UCSD-AML1 (cell line): ENCODE measurements at regions not wholly inside any gene's neighbourhood (a gene's known extent, or its start where the extent isn't known, plus 50 kb on each side); places are given as distances from the start of the nearest gene placed in this dataset.
"Not testable (repeated sequence)": the region's sequence is repeated elsewhere in the genome, so short reads cannot be mapped to it uniquely, and the experiment has no call there.

Experiments used
- DNase-seq: peaks from one replicate; lab custom pipeline; 2025; ENCODE audit not compliant: unreplicated experiment; lab: John Stamatoyannopoulos, UW

GRCh38 chr5:37921452-37921851 is 81.6 kb upstream of the GDNF start:
- no peak for DNase-seq

GRCh38 chr5:37918424-37918823 is 78.6 kb upstream of the GDNF start:
- DNase-seq, result no peak

GRCh38 chr5:37916525-37916924 is 76.7 kb upstream of the GDNF start:
- DNase-seq, result no peak

GRCh38 chr5:37915097-37915736 is 75.4 kb upstream of the GDNF start:
- DNase-seq, result no peak

- not testable (repeated sequence) for DNase-seq
Measured at GRCh38 chr5:37909610-37910266, 69.9 kb upstream of the GDNF start.

- DNase-seq, result no peak
Measured at GRCh38 chr5:37906416-37906815, 66.6 kb upstream of the GDNF start.

- DNase-seq, result no peak
Measured at GRCh38 chr5:37905230-37905629, 65.4 kb upstream of the GDNF start.

- DNase-seq, result no peak
Measured at GRCh38 chr5:37902323-37902722, 62.5 kb upstream of the GDNF start.

- no peak for DNase-seq
Measured at GRCh38 chr5:37900692-37901091, 60.9 kb upstream of the GDNF start.

- DNase-seq, result no peak
Measured at GRCh38 chr5:37899037-37899436, 59.2 kb upstream of the GDNF start.

- no peak for DNase-seq
Measured at GRCh38 chr5:37896159-37896558, 56.3 kb upstream of the GDNF start.

- no peak for DNase-seq
Measured at GRCh38 chr5:37893434-37894134, 53.7 kb upstream of the GDNF start.

- no peak for DNase-seq
Measured at GRCh38 chr5:37892586-37892985, 52.7 kb upstream of the GDNF start.

GRCh38 chr5:37891832-37892231 is 52.0 kb upstream of the GDNF start:
- no peak for DNase-seq

GRCh38 chr5:37889612-37890317 is 49.9 kb upstream of the GDNF start:
- DNase-seq, result no peak
